GM18499 (cell line): ENCODE measurements at regions not wholly inside any gene's neighbourhood (a gene's known extent, or its start where the extent isn't known, plus 50 kb on each side); places are given as distances from the start of the nearest gene placed in this dataset.

Source experiments
- ATAC-seq: cut with Tn5 transposase; IDR thresholded peaks from one replicate; pipeline ENCODE4 v1.9.1; 2021; ENCODE audit warnings: moderate number of reproducible peaks; ENCODE audit not compliant: insufficient read depth, unreplicated experiment

DNA sequence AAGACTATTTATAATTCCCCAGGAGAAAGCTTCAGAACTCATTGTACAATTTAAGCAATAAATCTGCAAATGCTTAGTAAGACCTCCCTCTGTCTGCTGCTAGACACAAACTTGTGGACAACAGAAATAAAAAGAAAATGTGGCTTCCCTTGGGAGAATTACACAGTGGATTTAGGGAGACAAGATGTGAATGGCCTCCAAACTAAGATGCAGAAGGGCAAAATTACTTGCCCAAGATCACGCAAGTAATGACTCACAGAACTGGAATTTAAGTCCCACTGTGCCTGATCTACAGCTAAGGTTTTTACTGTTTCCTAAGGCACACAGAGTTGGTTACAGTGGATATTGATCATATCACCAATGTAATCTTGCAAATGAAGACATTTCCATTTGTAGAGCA lies 947.0 kb downstream of the NLGN4Y start:
- ATAC-seq: no peak

DNA sequence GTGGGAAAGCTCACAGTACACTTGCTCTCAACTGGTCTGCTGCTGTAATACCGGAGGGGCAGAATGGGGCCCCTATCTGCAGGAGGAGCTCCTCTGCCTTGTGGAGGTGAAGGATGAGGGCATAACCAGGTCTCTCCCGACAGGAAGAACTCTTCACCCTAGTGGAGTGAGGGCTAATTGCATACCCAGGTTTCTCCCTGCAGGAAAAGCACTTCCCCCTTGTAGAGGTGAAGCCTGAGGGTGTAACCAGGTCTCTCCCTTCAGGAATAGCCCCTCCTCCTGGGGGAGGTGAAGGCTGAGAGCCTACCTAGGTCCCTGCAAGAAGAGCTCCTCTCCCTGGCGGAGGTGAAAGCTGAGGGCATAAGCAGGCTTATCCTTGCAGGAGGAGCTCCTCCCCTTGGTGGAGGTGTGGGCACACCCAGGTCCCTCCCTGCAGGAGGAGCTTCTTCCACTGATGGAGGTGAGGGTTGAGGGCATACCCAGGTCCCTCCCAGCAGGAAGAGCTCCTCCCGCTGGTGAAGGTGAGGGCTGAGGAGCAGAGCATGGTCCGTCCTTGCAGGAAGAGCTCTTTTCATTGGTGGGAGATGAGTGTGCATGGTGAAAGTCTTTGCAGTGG lies 954.1 kb downstream of the NLGN4Y start:
- no peak for ATAC-seq

DNA sequence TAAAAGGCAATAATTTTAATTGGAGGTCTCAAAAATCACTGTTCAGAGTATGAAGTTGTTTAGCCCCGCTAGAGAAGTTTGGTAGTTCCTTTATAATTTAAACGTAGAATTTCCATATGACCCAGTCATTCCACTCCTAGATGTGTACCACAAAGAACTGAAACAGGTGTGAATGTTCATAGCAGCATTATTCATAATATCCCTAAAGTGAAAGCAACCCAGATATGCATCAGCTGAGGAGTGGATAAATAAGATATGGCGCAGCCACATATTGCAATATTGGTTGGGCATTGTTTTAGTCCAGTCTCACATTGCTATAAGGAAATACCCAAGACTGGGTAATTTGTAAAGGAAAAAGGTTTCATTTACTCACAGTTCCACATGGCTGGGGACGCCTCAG lies 976.2 kb downstream of the NLGN4Y start:
- ATAC-seq: no peak

DNA sequence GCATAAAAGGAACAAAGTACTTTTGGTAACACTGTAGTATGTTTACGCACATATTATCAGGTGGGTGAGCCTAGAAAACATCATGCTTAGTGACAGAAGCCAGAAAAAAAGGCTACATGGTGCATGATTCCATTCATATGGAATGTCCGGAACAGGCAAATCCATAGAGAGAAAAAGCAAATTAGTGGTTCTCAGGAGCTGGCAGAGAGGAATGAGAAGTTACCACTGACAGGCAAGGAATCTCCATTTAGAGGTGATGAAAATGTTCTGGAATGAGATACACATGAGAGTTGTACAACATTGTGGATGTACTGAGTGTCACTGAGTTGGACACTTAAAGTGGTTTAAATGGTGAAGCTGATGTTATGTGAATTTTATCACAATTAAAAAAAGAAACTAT lies 976.9 kb downstream of the NLGN4Y start:
- ATAC-seq: no peak

DNA sequence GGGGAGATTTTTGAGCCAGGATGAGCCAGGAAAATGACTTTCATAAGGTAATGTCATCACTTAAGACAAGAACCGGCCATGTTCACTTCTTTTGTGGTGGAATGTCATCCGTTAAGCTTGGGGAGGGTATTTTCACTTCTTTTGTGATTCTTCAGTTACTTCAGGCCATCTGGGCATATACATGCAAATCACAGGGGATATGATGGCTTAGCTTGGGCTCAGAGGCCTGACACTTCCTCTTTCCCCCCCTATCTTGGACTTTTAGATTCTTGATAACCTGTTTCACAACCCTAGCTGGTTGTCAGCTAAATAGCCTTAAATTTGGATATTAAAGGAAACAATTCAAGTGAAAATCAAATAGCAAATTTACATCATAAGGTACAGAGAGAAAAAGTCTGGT lies 986.0 kb downstream of the NLGN4Y start:
- ATAC-seq: no peak

DNA sequence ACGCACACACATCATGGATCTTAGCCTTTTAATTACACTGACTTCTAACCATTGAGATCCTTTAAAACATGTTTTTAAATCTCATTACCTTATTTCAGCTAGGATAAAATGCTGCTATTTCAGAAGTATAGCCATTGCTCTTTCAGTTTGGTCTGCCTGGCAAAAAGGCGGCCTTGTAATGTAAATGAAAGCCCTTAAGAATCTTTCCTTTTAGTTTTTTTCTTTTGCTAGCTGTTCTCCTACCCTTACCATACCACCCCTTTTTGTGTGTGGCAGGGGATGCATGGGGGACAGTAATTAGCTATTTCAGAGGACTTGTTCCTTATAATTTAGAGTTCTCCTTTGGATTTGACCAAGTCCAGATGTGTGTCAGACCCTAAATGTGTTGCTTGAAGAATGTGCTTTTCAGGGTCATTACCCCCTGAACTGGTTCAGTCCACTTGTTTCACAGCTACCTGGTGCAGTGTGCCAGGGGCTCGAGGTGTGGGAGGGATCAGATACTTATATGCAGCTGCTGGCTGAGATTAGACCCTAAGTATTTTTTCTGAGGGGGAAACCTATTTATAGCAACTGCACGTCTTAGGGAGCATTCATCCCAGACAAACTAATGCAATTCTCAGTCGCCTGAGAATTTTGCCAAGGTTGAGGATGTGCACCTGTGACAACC lies 986.8 kb downstream of the NLGN4Y start:
- no peak for ATAC-seq

DNA sequence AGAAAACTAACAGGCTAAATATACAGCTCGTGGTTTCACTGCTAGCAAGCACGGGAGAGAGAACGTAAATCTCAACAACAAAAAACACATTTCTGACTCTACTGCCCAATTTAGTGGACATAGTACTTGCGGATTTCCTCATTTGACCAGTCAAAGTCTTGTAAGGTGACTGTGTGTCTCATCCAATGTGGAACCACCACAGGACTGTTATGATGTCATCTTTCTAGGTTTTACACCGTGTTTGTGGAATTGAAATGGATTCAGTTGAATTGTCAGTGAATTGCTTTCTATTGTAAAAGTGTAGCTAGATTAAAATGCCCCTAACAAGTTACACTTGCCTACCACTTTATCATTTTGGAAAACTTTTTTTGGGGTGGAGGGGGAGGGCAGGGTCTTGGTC lies 1010.8 kb downstream of the NLGN4Y start:
- ATAC-seq: no peak

DNA sequence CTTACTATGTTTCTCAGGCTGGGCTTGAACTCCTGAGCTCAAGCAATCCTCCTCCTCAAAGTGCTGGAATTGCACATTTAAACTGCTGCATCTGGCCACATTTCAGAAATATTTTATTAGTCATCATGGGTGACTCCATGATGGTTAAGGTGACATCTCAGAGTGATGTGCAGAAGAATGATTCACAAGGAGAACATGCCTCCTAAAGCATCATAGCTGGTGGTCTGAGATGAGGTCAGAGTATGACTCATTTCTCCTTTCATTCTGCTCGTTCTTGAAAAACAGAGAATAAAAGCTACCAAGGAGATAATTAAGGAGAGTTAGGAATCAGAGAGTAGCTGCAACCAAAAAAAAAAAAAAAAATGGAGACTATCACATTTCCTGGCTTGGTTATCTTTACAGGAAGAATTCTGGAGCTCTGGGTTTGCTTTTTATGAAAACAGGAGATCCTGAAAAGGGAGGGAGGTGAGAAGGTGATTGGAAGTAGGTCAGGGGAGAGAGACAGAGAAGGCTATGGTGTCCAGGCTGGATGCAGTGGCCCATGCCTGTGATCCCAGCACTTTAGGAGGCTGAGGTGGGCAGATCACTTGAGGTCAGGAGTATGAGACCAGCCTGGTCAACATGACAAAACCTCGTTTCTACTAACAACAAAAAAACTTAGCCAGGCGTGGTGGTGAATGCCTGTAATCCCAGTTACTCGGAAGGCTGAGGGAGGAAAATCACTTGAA lies 1011.6 kb downstream of the NLGN4Y start:
- no peak for ATAC-seq

DNA sequence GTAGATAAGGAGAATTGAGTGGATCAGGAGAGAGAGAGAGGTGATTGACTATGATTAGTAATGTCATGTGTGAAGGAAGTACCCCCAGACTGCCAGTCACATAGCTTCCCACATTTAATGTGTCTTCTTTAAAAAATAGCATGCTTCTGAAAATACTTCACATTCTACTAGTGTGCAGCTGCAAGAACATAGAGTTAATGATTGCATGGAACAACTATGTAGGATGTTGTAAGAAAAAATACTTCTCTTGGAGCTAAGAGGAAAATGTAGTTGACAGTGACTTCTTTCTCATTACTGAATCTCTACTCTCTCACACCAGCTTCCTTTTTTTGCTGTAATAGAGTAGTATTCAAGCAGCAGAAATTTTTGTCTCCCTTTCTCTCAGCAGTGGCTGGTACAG lies 1016.2 kb downstream of the NLGN4Y start:
- no peak for ATAC-seq

DNA sequence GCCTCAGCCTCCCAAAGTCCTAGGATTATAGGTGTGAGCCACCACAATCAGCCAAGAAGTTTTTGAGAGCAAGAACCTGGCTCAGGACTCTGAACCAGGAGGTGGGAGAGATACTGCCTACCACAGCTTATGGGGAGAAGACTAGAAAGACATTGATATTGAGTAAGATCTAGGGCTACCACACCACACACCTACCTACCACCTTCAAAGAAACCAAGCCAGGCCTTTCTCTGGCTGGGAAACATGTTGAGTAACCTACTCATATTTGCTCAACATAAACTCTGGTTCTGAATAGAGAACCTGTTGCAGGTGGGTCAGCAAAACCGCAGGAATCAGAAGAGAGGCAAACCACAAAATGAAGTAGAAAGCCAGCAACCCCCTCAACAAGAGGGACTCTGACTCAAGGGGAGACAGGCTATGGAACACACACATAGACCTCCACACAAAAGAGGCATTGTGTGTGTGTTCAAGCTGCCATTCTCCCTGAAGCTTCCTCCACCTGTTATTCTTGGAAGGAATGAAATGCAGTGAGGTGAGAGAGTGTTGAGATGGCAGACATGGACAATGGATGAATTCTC lies 1021.9 kb downstream of the NLGN4Y start:
- no peak for ATAC-seq

DNA sequence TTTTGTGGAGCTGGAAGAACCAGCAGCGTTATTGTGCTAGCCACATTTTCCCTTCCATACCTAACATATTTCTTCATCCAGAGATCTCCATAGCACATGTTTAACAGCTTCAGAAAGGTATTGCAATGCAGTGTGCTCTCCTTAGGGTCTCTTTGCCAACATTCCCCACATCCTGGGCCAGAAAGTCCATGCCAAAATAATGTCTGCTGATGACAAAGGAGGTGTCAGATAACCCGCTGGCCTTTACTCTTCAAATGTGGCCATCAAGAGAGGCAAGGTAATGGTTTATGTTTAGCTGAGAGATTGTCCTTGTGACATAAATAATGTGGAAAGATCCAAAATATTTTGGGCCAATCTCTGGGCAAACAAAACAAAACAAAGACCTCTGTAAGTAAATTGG lies 1027.7 kb downstream of the NLGN4Y start:
- no peak for ATAC-seq

DNA sequence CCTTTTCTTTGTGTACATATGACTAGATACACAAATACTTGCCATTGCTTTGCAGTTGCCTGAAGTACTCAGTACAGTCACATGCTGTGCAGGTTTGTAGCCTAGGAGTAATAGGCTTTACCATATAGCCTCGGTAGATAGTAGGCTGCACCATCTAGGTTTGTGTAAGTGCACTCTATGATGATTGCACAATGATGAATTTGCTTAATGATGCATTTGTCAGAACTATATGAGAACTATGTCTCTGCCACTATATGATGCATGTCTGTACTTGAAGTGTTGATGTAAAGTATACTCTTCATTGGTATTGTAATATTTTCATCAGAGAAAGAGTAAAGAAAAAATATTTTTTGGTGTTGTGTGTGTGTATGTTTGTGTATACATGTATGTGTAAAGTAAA lies 1030.7 kb downstream of the NLGN4Y start:
- ATAC-seq: no peak

DNA sequence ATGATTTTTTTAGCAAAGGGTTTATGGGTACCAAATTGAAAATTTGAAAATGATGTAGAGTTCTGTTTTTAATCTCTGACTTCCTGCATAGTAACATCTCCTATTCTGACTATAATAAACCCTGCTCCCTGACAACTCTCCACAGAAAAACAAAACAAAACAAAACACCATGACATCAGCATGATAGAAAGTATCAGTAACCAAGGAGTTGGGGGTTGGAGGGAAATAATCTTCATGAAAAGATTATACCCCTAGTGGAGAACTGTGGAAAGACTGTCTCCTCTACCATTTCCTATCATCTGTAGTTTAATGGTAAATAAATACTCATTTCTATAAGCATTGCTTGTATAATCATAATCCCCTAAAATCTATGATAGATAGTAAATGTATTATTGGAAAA lies 1034.8 kb downstream of the NLGN4Y start:
- ATAC-seq: no peak

DNA sequence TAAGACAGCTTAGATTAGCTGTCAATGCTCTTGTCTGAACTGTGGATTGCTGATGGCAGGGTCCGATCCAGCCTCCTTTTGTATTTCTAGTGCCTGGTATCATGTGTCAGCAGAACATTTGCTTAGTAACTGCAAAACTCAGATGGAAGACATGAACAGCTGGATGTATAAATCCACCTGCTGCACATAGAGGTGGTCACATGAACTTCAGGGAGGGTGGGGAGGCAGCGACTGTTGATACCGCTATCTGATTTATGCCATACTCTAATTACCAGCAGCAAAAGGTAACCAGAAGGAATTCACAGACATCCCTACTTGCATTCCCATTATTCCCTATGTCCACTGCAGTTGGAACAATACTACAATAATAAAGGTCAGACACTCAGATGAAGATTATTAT lies 1036.5 kb downstream of the NLGN4Y start:
- ATAC-seq: no peak

DNA sequence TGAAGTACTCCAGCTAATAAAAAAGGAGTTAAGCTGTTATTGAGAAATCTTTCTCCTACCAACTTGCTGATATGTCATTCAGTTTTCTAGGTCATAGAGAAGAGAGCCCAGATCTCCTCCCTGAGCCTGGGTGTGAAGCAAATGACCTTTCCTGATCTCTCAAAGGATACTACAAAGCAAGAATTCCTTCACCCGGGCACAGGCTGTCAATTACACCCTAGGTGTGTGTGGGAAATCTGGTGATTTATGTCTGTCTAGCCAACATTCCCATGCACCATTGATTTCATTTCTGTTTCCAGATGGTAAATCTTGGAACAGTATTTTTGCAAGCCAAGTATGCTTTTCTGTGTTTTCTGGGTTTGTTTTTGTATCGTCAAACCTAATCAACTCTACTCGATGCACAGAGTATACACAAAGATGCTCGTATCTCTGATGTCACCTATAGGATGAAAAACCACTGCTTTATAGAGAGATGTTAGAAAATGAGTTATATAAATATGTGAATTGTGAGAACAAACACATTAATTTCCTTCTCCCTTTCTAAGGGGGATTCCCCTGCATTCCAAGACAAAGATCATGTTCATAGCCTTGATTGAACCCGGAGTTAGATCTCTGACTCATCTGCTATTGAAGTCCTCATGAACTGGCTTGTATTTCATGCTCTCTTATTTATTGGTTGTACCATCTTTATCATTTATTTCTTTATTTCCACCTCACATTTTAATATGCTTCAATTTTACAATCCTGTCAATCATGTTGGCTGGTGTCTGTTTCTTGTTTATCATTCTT lies 1037.4 kb downstream of the NLGN4Y start:
- no peak for ATAC-seq

DNA sequence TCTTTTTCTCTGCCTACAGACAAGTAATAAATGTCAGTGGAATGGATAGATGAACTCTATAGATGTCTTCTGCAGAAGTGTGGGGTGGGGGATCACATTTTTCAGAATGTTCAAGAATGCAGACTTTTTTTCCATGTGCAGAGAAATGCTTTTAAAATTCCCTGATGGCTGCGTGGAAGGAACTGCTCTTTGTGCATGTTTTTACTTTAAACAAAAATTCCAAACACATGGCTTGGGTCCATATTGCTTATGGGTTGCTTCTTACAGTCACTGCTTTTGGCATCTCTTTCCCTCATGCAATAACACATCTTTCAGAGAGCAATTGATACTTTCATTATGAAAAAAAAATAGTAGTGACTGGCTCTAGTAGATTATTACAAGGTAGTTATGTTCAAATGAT lies 1053.6 kb downstream of the NLGN4Y start:
- ATAC-seq: no peak

DNA sequence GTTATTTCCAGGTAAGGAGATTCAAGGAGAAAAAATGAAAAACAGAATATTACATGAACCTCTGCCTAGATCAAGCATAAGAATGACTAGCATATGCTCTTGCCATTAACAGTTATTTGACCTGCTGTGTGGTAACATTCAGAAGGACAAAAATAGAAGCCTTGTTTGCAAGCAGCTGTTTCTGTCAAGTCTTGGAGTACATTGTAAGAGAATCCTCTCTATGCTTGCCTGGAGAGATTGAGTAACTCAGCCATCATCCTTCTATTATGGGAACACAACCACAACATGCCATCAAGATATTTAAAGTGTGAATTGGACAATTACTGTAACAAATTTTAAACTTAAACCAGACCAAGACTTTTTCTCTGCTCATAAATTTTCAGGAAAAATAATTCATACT lies 1054.4 kb downstream of the NLGN4Y start:
- ATAC-seq: no peak

DNA sequence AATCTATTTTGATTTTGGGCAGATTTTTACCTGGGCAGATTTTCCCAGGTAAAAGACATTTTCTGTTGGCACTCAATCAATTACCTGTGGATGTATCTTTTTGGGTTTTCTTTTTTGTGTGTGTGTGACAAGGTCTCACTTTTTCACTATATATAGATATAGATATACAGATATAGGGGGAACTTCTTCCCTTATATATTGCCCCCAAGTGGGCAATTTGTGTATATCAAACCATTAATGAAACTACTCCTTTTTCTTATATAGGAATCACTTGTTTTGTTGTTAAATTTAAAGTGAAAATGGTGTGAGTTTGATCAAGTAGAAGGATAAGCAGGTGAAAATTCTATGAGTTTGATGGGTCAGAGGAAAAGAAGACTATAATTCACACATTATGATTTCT lies 1054.9 kb downstream of the NLGN4Y start:
- no peak for ATAC-seq

DNA sequence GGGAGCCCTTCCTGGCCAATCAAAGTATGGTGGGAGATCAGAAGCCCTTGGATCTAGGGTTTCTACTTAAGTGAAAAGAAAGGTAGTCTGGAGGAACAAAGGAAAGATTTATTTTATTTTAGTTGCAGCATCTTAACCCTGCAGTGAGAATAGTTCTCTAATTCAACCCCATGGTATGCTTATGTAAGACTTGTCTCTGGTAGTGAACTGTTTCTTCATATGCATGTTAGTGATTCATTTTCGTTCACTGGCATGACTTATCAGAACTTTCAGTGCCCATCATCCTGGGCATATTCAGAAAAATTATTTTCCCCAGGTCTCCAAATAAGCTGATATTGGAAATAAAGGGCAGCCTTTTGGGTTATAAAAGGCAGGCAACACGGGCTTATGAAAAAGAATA lies 1058.8 kb downstream of the NLGN4Y start:
- ATAC-seq: no peak

DNA sequence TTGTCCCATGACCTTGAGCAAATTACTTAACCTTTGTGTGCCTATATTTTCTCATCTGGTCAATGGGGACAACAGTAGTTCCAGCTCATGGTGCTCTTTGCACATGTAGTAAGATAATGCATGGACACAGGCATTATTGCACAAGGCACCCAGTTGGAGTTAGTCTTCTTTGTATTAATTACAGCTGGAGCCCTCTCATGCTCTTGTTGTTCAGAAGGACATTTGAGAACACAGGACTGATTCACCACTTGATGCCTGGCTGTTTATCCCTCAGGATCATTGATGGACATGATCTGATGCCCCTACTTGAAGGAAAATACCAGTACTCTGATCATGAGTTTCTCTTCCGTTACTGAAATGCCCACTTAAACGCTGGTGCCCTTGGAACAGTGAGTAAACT lies 1068.6 kb downstream of the NLGN4Y start:
- ATAC-seq: no peak
